IgD-negative memory B cell (primary cell): ENCODE measurements at regions not wholly inside any gene's neighbourhood (a gene's known extent, or its start where the extent isn't known, plus 50 kb on each side); places are given as distances from the start of the nearest gene placed in this dataset.
"Not testable (repeated sequence)": the region's sequence is repeated elsewhere in the genome, so short reads cannot be mapped to it uniquely, and the experiment has no call there.

ENCODE experiments used
- H3K27ac Mint-ChIP-seq, 3 donors: one replicate each; pipeline ENCODE4 v1.8.0; 2020 to 2022; ENCODE audit warnings: mild to moderate bottlenecking in 3 of 3, mixed read lengths in 3 of 3, moderate library complexity in 1 of 3
- H3K27me3 Mint-ChIP-seq: one replicate; pipeline ENCODE4 v1.8.0; 2021; ENCODE audit warnings: mixed read lengths
- H3K36me3 Mint-ChIP-seq: one replicate; pipeline ENCODE4 v1.8.0; 2020; ENCODE audit warnings: mild to moderate bottlenecking, mixed read lengths
- H3K4me1 Mint-ChIP-seq, 3 donors: one replicate each; pipeline ENCODE4 v1.8.0; 2020 to 2022; ENCODE audit warnings: mixed read lengths in 3 of 3, mild to moderate bottlenecking in 1 of 3
- H3K4me3 Mint-ChIP-seq, 4 donors: one replicate each; pipeline ENCODE4 v1.8.0; 2020 to 2022; ENCODE audit warnings: mild to moderate bottlenecking in 4 of 4, mixed read lengths in 4 of 4, moderate library complexity in 3 of 4
- H3K9me3 Mint-ChIP-seq, 3 donors: one replicate each; pipeline ENCODE4 v1.8.0; 2020 to 2021; ENCODE audit warnings: mixed read lengths in 3 of 3, mild to moderate bottlenecking in 1 of 3

DNA sequence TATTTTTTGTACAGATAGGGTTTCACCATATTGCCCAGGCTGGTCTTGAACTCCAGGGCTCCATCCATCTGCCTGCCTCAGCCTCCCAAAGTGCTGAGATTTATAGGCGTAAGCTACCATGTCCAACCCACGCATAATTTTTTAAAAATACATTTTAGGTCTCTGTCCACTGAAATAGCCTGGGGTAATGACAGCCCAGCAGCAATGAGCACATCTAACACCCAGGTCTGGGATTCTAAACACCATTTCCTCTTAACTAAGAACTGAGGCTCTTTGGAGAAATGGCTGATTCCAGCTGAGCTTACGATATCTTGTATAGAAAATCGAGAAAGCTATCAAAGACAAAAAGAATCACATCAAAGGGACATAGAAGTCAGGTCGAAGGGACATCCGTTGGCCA, 245.3 kb downstream of the PARN start:
- Mint-ChIP-seq H3K4me3 (no peak overlapping the region), H3K4me1 (peaks cover 0 to 5% (median 0%) of the 10 kb centered on the region in 3 donors), H3K36me3 (no peaks in the 10 kb centered on the region), H3K9me3 (peaks cover 0 to 6% (median 0%) of the 10 kb centered on the region in 3 donors), H3K27me3 (no peaks in the 10 kb centered on the region), H3K27ac (no peak overlapping the region)

DNA sequence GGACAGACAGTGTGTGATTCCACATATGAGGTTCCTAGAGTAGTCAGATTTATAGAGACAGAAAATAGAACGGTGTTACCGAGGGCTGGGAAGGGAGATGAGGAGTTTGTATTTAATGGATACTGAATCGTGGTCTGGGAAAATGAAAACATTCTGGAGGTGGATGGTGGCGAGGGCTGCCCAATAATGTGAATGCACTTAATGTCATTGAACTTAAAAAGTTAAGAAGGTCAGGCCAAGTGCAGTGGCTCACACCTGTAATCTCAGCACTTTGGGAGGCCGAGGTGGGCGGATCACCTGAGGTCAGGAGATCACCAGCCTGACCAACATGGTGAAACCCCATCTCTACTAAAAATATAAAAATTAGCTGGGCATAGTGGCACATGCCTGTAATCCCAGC, 246.2 kb downstream of the PARN start:
- not testable (repeated sequence) for H3K36me3 Mint-ChIP-seq, H3K27ac Mint-ChIP-seq, H3K4me1 Mint-ChIP-seq, H3K9me3 Mint-ChIP-seq, H3K4me3 Mint-ChIP-seq, H3K27me3 Mint-ChIP-seq

DNA sequence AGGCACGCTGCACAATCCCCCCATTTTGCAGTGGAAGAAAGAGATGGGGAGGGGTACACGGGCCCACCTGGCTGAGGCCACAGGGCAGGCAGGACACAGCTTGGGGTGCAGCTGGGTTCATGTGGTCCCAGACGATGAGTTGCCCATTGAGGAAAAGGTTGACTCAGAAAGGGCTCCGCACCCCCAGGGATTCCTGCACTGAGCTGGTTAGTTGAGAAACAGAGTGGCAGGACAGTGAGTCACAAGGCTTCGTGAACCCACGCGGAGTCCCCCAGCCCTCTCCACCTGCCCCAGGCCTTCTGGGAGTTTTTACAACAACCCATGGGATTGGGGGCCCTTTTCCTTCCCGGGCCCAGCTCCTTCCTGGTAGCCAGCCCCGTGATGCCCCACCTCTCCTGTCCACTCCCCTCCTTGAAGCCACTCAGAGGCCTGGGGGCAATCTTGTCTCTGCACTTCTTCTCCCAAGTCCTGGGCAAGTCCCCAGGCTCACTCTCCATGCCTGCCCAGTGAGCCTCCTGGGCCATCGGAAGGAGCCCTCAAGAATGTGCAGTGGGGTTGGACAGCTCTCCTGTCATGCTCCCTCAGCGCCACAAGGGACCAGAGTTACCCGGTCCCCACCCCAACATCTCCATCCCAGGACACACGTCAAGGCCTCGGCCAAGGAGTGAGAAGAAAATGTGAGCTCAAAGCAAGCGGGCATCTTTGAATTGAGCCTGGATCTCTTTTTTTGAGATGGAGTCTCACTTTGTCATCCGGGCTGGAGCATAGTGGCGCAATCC, 251.2 kb downstream of the PARN start:
- peaks cover 3% of the 10 kb centered on the region for H3K36me3 Mint-ChIP-seq

DNA sequence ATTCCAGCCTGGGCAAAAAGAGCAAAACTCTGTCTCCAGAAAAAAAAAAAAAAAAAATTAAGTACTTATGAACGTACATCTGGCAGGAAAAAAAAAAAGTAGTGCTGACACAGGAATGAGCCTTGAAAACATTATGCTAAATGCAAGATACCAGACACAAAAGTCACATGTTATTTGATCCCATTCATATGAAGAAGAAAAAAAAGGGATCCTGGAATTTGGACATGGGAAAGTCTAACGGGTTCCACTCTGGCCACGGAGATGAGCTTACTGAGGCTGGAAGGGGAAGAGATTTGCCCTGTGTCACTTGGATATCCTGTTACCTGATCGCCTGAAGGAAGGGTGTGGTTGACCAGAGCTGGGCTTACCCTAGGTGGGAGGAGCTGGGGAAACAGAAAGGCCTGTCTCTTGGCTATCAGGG, 251.9 kb downstream of the PARN start:
- peaks cover 0 to 5% (median 4%) of the 10 kb centered on the region in 3 donors for H3K4me1 Mint-ChIP-seq
- H3K36me3 Mint-ChIP-seq = peaks cover 3% of the 10 kb centered on the region
- no peaks in the 10 kb centered on the region for H3K9me3 Mint-ChIP-seq
- H3K27me3 Mint-ChIP-seq = no peaks in the 10 kb centered on the region
- peak overlapping the region in 1 of 4 donors; percentile 45 for H3K4me3 Mint-ChIP-seq
- no peak overlapping the region for H3K27ac Mint-ChIP-seq

More for the DNA sequence above, 251.2 kb downstream of the PARN start:
- Mint-ChIP-seq H3K9me3 (no peaks in the 10 kb centered on the region), H3K4me3 (peak overlapping the region in 1 of 4 donors; percentile 52), H3K27me3 (no peaks in the 10 kb centered on the region), H3K4me1 (peaks cover 0 to 5% (median 4%) of the 10 kb centered on the region in 3 donors), H3K27ac (no peak overlapping the region)

DNA sequence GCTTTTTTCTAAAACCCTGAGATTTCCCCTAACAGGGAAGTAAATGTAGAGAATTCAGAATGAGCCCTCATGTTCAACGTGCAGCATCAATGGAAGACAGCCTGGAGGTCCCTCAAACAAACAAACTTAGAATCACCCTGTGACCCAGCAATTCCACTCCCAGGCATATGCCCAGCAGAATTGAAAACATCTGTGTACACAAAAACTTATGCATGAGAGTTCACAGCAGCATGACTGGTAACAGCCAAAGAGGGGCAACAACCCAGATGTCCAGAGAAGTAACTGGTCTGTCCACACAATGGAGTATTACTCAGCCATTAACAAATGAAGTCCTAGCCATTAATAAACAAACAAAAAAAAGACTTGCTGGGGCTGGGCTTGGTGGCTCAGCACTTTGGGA, 252.7 kb downstream of the PARN start:
- Mint-ChIP-seq H3K4me3 (no peak overlapping the region), H3K4me1 (peaks cover 0 to 5% (median 4%) of the 10 kb centered on the region in 3 donors), H3K27ac (no peak overlapping the region), H3K27me3 (no peaks in the 10 kb centered on the region), H3K36me3 (peaks cover 3% of the 10 kb centered on the region), H3K9me3 (no peaks in the 10 kb centered on the region)

DNA sequence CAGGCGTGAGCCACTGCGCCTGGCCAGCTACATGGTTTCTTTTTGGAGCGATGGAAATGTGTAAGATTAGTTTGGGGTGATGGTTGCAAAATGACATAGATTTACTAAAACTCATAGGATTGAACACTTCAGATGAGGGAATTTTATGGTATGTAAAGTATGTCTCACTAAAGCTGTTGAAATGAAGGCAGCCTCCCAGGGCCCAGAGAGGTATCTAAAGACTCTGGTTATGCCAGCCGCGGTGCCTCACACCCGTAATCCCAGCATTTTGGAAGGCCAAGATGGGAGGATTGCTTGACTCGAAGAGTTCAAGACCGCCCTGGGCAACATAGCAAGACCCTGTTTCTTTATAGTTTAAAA, 254.9 kb downstream of the PARN start:
- peaks cover 0 to 4% (median 4%) of the 10 kb centered on the region in 3 donors for H3K4me1 Mint-ChIP-seq
- no peak overlapping the region for H3K27ac Mint-ChIP-seq
- peak overlapping the region in 1 of 4 donors; percentile 29 for H3K4me3 Mint-ChIP-seq
- no peaks in the 10 kb centered on the region for H3K27me3 Mint-ChIP-seq
- H3K9me3 Mint-ChIP-seq = no peaks in the 10 kb centered on the region
- peaks cover 3% of the 10 kb centered on the region for H3K36me3 Mint-ChIP-seq

DNA sequence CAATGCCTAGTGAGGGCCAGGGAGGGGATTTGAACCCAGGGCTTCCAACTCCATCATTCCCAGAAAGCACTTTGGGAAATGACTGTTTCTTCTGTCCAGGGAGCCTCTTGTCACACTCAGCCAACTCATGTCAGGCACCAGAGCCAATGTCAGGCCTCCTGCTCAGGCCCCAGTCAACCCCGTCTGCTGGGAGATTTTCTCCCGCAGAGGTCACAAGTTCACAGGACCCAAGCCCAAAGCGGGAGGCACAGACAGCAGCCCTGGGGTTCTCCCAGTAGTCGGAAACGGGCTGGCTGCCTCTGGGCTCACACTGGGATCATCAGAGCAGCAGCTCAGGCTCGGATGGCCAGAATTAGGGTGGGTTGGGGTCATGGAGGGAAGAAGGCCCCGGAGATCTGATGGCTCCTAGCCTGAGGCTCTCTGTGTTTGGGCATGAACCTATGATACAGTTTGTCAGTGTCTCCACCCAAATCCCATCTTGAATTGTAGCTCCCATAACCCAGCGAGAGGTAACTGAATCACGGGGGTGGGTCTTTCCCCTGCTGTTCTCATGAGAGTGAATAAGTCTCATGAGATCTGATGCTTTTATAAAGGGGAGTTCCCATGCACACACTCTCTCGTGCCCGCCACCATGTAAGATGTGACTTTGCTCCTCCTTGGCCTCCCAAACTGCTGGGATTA, 255.5 kb downstream of the PARN start:
- Mint-ChIP-seq H3K36me3 (peaks cover 3% of the 10 kb centered on the region), H3K9me3 (no peaks in the 10 kb centered on the region), H3K27me3 (no peaks in the 10 kb centered on the region), H3K4me3 (peak overlapping the region in 1 of 4 donors; percentile 29), H3K4me1 (peaks cover 0 to 4% (median 4%) of the 10 kb centered on the region in 3 donors), H3K27ac (no peak overlapping the region)

DNA sequence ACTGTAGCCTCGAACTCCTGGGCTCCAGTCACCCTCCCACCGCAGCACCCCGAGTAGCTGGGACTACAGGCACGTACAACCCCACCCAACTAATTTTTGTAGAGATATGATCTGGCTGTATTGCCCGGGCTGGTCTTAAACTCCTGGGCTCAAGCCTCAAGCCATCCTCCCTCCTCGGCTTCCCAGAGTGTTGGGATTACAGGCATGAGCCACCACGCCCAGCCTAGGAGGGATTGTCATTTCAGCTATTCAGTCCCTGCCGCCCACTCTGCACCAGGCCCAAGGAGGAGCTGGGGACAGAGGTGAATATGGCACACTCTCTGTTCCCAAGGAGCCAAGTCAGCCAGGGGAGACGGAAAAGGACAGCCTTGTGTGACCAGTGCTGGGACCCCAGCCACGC, 256.2 kb downstream of the PARN start:
- no peaks in the 10 kb centered on the region for H3K27me3 Mint-ChIP-seq
- H3K36me3 Mint-ChIP-seq = peaks cover 3% of the 10 kb centered on the region
- H3K27ac Mint-ChIP-seq = no peak overlapping the region
- H3K4me3 Mint-ChIP-seq = no peak overlapping the region
- H3K4me1 Mint-ChIP-seq = peaks cover 0 to 4% (median 4%) of the 10 kb centered on the region in 3 donors
- no peaks in the 10 kb centered on the region for H3K9me3 Mint-ChIP-seq

DNA sequence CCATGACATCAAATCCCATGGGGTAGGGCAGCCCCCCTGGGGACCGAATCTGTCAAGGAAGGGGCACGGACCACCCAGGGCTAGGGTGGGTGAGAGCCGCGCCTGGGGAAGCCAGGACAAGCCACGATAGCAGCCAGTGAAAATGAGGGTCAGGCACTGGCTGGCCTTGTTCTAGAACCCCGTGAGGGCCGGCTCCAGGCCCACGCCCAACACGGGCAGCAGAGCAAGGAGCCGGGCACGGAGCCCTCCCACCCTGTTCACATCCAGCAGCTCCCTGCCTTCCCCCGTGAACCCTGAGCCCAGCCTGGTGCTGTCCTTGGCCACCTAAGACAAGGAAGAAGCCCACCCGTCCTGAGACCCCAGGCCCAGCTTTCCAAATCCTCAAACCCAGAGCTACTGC, 256.7 kb downstream of the PARN start:
- Mint-ChIP-seq H3K36me3 (peaks cover 3% of the 10 kb centered on the region), H3K9me3 (no peaks in the 10 kb centered on the region), H3K27ac (no peak overlapping the region), H3K4me3 (no peak overlapping the region), H3K27me3 (no peaks in the 10 kb centered on the region), H3K4me1 (peaks cover 0 to 4% (median 4%) of the 10 kb centered on the region in 3 donors)

DNA sequence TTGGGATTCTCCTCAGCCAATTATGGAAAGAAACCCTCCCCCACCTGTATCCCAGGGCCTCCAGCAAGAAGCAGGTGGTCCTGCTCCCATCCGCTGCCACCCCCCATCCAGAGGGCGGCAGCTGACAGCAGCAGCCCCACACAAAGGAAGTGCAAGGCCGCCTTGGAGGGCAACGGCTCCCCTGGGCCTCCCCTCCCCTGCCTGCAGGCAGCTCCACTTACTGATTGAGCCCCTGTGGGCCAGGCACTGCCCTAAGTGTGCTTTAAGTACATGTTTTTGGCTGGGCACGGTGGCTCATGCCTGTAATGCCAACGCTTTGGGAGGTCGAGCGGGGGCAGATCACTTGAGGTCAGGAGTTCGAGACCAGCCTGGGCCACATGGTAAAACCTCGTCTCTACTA, 257.6 kb downstream of the PARN start:
- no peaks in the 10 kb centered on the region for H3K9me3 Mint-ChIP-seq
- H3K27me3 Mint-ChIP-seq = no peaks in the 10 kb centered on the region
- H3K36me3 Mint-ChIP-seq = peaks cover 3% of the 10 kb centered on the region
- peaks cover 0 to 1% (median 0%) of the 10 kb centered on the region in 3 donors for H3K4me1 Mint-ChIP-seq
- no peak overlapping the region for H3K27ac Mint-ChIP-seq
- no peak overlapping the region for H3K4me3 Mint-ChIP-seq

DNA sequence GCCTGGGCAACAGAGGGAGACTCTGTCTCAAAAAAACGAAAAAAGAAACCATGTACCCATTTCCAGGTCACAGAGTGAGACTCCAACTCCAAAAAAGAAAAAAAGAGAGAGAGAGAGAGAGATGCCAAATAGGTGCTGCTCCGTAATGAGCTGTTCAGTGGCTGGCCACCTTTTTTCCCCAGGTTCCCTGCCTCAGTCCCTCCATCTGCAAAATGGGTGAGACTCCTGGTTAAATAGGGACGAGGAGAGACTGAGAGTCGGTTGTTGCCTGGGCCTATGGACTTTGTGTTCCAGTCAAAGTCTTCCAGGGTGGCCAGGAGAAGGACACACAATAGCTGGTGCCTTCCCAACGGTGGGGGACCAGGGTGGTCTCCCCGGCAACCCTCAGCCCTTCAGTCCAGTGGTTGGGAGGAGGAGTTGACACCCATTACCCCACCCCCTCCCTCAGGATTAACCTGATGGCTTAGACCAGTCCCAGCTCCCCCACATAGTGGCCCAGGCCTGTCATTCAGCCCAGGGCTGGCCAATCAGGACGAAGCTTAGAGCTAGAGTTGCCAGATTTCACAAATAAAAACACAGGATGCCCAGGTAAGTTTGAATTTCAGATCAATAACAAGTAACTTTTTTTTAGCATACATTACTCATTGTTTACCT, 258.2 kb downstream of the PARN start:
- Mint-ChIP-seq H3K27me3 (no peaks in the 10 kb centered on the region), H3K9me3 (no peaks in the 10 kb centered on the region), H3K4me1 (peaks cover 0 to 1% (median 0%) of the 10 kb centered on the region in 3 donors), H3K27ac (no peak overlapping the region), H3K4me3 (no peak overlapping the region), H3K36me3 (peaks cover 3% of the 10 kb centered on the region)

DNA sequence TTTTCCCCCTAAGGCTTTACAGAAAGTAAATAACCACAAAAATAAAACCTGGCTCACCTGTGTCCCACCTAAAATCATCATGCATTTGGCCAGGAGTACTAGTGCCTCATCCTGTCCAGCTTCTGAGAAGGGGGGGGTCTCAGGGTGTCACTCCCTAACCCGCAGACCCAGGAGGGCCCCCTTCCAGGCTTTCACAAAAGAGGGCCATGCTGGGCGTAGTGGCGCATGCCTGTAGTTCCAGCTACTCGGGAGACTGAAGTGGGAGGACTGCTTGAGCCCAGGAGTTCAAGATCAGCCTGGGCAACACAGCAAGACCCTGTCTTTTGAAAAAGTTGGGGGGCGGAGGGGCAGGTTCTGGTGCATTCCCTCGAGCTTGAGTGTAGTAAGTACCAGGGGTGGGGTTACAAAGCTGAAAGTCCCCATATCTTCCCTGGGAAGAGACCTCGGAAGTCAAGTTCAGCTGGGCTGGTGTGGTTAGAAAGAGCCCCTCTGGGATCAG, 259.3 kb downstream of the PARN start:
- Mint-ChIP-seq H3K36me3 (peaks cover 3% of the 10 kb centered on the region), H3K27me3 (no peaks in the 10 kb centered on the region), H3K27ac (peak overlapping the region in 1 of 3 donors; percentile 13), H3K9me3 (no peaks in the 10 kb centered on the region), H3K4me1 (peaks cover 0 to 1% (median 0%) of the 10 kb centered on the region in 3 donors), H3K4me3 (no peak overlapping the region)

DNA sequence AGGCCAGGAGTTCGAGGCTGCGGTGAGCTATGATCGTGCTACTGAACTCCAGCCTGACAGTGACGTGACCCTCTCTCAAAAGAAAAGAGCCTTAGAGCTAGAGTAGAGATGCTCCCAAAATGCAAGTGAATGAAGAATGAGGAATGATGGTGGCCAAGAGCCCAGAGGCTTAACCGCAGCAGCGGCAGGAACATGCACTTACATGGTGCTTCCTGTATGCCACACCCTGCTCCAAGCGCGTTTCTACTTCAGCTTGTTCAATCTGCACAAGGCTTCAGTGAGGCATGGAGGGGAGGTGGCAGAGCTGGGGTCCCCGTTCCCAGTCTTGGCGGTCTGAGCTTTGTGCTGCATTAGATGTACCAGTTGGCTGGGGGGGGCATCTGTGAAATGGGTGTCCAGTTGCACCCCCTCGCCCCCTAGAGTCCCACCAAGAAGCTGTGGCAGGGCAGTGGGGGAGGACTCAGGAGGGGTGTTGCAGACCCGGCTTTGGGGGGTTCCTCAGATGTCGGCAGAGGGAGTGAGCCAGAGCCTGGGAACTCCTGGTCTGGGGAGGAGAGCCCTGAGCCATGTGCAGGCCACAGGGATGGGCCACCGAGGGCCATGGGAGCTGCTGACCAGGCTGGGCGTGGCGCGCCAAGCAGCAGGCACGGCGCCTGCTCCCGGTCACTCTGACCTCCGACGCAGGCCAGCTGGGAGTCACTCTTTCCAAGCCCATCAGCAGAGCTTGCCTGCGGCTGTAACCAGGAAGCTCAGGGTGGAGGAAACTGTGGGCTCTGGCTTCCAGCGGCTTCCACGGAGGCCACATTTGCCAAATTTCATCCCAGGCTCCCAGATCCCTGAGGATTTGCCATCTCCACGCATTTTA, 260.1 kb downstream of the PARN start:
- peaks cover 3% of the 10 kb centered on the region for H3K36me3 Mint-ChIP-seq
- H3K27me3 Mint-ChIP-seq = peaks cover 2% of the 10 kb centered on the region
- no peak overlapping the region for H3K27ac Mint-ChIP-seq
- peaks cover 0 to 1% (median 0%) of the 10 kb centered on the region in 3 donors for H3K4me1 Mint-ChIP-seq
- H3K4me3 Mint-ChIP-seq = no peak overlapping the region
- no peaks in the 10 kb centered on the region for H3K9me3 Mint-ChIP-seq

DNA sequence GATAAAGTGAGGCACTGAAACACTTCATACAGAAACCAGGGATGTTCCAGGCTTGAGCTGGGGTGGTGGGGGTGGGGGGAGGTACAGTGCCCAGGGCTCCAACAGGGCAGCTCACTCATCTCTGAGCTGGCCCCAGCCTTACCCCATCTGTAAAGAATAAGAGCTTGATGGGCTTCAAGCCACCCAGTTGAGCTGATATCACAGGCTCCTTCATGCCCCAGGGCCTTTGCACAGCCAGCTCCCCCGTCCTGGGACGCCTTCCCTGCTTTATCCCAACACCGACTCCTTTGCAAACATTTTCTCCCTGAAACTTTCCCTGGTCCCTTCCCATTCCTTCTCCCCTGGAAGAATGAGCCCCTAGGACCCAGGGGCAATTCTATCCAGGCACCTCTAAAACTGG, 261.7 kb downstream of the PARN start:
- Mint-ChIP-seq H3K27me3 (peaks cover 4% of the 10 kb centered on the region), H3K4me3 (no peak overlapping the region), H3K27ac (peak overlapping the region in 1 of 3 donors; percentile 22)

More for the DNA sequence above, 261.7 kb downstream of the PARN start:
- Mint-ChIP-seq H3K4me1 (peaks cover 0 to 1% (median 0%) of the 10 kb centered on the region in 3 donors), H3K36me3 (no peaks in the 10 kb centered on the region), H3K9me3 (no peaks in the 10 kb centered on the region)
